ENCODE measurements at regions not wholly inside any gene's neighbourhood (a gene's known extent, or its start where the extent isn't known, plus 50 kb on each side); places are given as distances from the start of the nearest gene placed in this dataset.

DNA sequence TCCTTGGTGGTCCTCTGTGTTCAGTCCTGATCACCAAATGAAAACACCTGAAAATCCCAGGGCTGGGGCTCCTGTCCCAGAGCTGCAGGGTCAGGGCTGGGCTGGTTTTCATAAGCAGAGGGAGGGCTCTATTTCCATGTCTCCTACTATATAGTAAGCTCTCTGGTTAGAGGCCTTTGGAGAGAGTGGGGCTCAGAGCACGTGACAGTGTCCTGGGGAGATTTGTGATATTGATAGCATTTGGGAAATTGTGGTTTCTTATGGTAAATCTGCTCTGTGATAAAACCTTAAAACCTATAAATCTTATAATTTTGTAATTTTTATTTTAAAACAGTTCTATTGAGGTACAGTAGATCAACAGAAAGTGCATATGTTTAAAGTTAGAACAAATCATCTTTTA, 1202.2 kb downstream of the TMEM121 start (continued):
- TF ChIP-seq TCF12 (IDR thresholded peaks at IDR 0.05; ENCODE audit: low read depth, low read length), result no peak
- no peak for TF ChIP-seq CREB1 (IDR thresholded peaks at IDR 0.05)
- TF ChIP-seq TEAD4 (IDR thresholded peaks at IDR 0.05; ENCODE audit: low read depth, low read length), result no peak
- TF ChIP-seq, protein P1, sequence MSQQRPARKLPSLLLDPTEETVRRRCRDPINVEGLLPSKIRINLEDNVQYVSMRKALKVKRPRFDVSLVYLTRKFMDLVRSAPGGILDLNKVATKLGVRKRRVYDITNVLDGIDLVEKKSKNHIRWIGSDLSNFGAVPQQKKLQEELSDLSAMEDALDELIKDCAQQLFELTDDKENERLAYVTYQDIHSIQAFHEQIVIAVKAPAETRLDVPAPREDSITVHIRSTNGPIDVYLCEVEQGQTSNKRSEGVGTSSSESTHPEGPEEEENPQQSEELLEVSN (IDR thresholded peaks at IDR 0.05), result no peak

Measured in H1 (cell line).